ENCODE measurements at regions not wholly inside any gene's neighbourhood (a gene's known extent, or its start where the extent isn't known, plus 50 kb on each side); places are given as distances from the start of the nearest gene placed in this dataset.

- TF ChIP-seq POLR2AphosphoS5 (IDR thresholded peaks at IDR 0.05; ENCODE audit: insufficient read depth in 1 of 2, low read depth in 1 of 2): no peak
- no peak for TF ChIP-seq CTCF (IDR thresholded peaks at IDR 0.05)
Measured at GRCh38 chr2:120650022-120650644, 85.5 kb upstream of the GLI2 start.

Measured in vagina (tissue), 2 donors.